DND-41 (cell line): ENCODE measurements at regions not wholly inside any gene's neighbourhood (a gene's known extent, or its start where the extent isn't known, plus 50 kb on each side); places are given as distances from the start of the nearest gene placed in this dataset.

ENCODE experiments used
- ATAC-seq: fragments of 200-7000 bp; cut with Tn5 transposase; 3 replicates; pipeline ENCODE4 v1.9.1; 2021; ENCODE audit warnings: low read depth; ENCODE audit not compliant: insufficient read depth
- DNase-seq: peaks from one replicate; pipeline ENCODE4 v3.0.0-alpha.2; 2020
- H2AFZ ChIP-seq: 2 replicates; pipeline ENCODE4 v1.6.0; 2012; ENCODE audit warnings: low read depth, low read length
- H3K27ac ChIP-seq: 2 replicates; pipeline ENCODE4 v1.5.1; 2012; ENCODE audit warnings: low read length, inconsistent platforms
- H3K27me3 ChIP-seq: fragments of 200-600 bp; sonication (generic); 2 replicates; pipeline ENCODE4 v1.6.0; 2012; ENCODE audit warnings: low read length, mild to moderate bottlenecking, inconsistent platforms; ENCODE audit not compliant: insufficient read depth, poor library complexity
- H3K36me3 ChIP-seq: 2 replicates; pipeline ENCODE4 v1.5.1; 2012; ENCODE audit warnings: low read length, inconsistent platforms; ENCODE audit not compliant: insufficient read depth
- H3K4me1 ChIP-seq: 2 replicates; pipeline ENCODE4 v1.5.1; 2012; ENCODE audit warnings: mild to moderate bottlenecking, low read length; ENCODE audit not compliant: insufficient read depth
- H3K4me2 ChIP-seq: 2 replicates; pipeline ENCODE4 v1.6.0; 2012; ENCODE audit warnings: mild to moderate bottlenecking, moderate library complexity, low read length, inconsistent platforms; ENCODE audit not compliant: insufficient read depth
- H3K4me3 ChIP-seq, 2 experiments: fragments of 200-600 bp in 1 of 2; shearing (Covaris generic) in 1 of 2; 2 replicates each; pipeline ENCODE4 v1.5.1; 2012 to 2016; ENCODE audit warnings: inconsistent platforms in 2 of 2, low read length in 2 of 2, mild to moderate bottlenecking in 2 of 2, low read depth in 1 of 2, moderate library complexity in 1 of 2
- H3K79me2 ChIP-seq: 2 replicates; pipeline ENCODE4 v1.6.0; 2012; ENCODE audit warnings: low read length, inconsistent platforms; ENCODE audit not compliant: insufficient read depth
- H3K9ac ChIP-seq: 2 replicates; pipeline ENCODE4 v1.6.0; 2012; ENCODE audit warnings: low read depth, mild to moderate bottlenecking, inconsistent platforms, low read length, moderate library complexity
- H3K9me3 ChIP-seq: 2 replicates; pipeline ENCODE4 v1.5.1; 2012; ENCODE audit warnings: low read length, moderate library complexity, mild to moderate bottlenecking, inconsistent platforms; ENCODE audit not compliant: insufficient read depth, severe bottlenecking
- H4K20me1 ChIP-seq: 2 replicates; pipeline ENCODE4 v1.6.0; 2012; ENCODE audit warnings: low read length; ENCODE audit not compliant: insufficient read depth
- EZH2 ChIP-seq: IDR thresholded peaks from 3 replicates; pipeline ENCODE4 v1.6.1; 2012; ENCODE audit warnings: borderline replicate concordance, low read depth, mild to moderate bottlenecking, moderate library complexity, low read length, inconsistent platforms; ENCODE audit not compliant: severe bottlenecking
- TF ChIP-seq, protein P1 (sequence below): IDR thresholded peaks from 2 replicates; pipeline ENCODE4 v1.5.1; 2012; ENCODE audit warnings: borderline replicate concordance, low read length, moderate library complexity, mild to moderate bottlenecking; ENCODE audit not compliant: poor library complexity, severe bottlenecking; ENCODE audit errors: extremely low read depth

DNA sequence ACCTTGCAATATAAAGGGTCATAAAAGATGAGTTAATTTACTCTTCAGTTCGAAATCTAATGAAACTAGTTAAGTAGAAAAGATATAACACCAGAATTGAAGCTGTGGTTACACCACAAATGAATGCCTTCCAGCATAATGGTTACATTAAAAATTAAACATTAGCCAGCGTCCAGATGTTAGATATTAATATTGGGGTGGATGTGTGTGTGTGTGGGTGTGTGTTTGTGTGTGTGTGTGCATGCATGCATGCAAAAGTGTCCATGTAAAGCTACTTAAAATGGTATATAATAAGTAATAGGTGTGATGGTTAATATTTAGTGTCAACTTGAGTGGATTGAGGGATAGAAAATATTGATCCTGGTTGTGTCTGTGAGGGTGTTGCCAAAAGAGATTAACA is 170.4 kb upstream of the FN1 start:
- H3K4me1 ChIP-seq: no peaks in the 10 kb centered on the region
- ATAC-seq (no peak), DNase-seq (no peak)
- TF ChIP-seq, protein P1, sequence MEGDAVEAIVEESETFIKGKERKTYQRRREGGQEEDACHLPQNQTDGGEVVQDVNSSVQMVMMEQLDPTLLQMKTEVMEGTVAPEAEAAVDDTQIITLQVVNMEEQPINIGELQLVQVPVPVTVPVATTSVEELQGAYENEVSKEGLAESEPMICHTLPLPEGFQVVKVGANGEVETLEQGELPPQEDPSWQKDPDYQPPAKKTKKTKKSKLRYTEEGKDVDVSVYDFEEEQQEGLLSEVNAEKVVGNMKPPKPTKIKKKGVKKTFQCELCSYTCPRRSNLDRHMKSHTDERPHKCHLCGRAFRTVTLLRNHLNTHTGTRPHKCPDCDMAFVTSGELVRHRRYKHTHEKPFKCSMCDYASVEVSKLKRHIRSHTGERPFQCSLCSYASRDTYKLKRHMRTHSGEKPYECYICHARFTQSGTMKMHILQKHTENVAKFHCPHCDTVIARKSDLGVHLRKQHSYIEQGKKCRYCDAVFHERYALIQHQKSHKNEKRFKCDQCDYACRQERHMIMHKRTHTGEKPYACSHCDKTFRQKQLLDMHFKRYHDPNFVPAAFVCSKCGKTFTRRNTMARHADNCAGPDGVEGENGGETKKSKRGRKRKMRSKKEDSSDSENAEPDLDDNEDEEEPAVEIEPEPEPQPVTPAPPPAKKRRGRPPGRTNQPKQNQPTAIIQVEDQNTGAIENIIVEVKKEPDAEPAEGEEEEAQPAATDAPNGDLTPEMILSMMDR: no peak
- TF ChIP-seq EZH2: no peak
- no peak overlapping the region for H3K4me2 ChIP-seq
- H3K9me3 ChIP-seq: no peaks in the 10 kb centered on the region
- H4K20me1 ChIP-seq: no peaks in the 10 kb centered on the region
- no peaks in the 10 kb centered on the region for H3K79me2 ChIP-seq
- no peak overlapping the region for H3K9ac ChIP-seq
- no peak overlapping the region for H3K27ac ChIP-seq
- no peaks in the 10 kb centered on the region for H3K27me3 ChIP-seq
- no peak overlapping the region for H2AFZ ChIP-seq
- H3K4me3 ChIP-seq: no peak overlapping the region
- no peaks in the 10 kb centered on the region for H3K36me3 ChIP-seq

DNA sequence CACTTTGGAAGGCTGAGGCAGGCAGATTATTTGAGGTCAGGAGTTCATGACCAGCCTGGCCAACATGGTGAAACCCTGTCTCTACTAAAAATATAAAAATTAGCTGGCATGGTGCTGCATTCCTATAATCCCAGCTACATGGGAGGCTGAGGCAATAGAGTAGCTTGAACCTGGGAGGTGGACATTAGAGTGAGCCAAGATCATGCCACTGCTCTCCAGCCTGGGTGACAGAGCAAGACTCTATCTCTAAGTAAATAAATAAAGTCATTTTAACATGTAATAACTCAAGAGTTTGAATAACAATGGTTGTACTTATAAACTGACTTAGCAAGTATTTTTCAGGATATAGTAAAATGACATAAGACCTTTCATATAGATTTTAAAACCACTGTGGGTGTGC is 169.3 kb upstream of the FN1 start:
- ATAC-seq (no peak), DNase-seq (no peak)
- H3K9me3 ChIP-seq: no peaks in the 10 kb centered on the region

GRCh38 chr2:215604606-215605005 is 168.7 kb upstream of the FN1 start:
- no peak for TF ChIP-seq EZH2
- TF ChIP-seq, protein P1: no peak
- DNase-seq: no peak

More for the DNA sequence above, 169.3 kb upstream of the FN1 start:
- TF ChIP-seq, protein P1: no peak
- no peak for TF ChIP-seq EZH2
- no peaks in the 10 kb centered on the region for H4K20me1 ChIP-seq
- H3K79me2 ChIP-seq: no peaks in the 10 kb centered on the region
- no peak overlapping the region for H3K27ac ChIP-seq
- no peak overlapping the region for H3K9ac ChIP-seq
- no peaks in the 10 kb centered on the region for H3K27me3 ChIP-seq
- no peaks in the 10 kb centered on the region for H3K4me1 ChIP-seq
- no peak overlapping the region for H3K4me2 ChIP-seq
- no peak overlapping the region for H2AFZ ChIP-seq
- H3K36me3 ChIP-seq: no peaks in the 10 kb centered on the region
- H3K4me3 ChIP-seq: no peak overlapping the region

DNA sequence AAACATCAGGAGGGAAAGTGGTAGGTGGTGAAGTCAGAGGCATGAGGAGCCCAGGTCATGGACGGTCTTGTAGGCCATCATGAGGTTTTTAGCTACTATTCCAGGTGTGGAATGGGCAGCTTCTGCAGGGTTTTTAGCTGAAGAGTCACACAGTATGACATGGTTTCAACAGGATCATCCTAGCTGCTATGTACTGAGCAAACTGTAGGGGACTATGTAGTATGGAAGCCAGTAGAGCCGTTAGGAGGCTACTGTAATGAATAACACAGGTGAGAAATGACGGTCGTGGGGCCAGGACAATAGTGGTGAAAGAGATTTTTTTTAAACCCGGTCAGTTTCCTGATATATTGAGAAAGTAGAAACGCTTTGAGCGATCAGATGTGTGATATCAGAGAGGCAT is 167.6 kb upstream of the FN1 start:
- ATAC-seq: no peak
- Histone ChIP-seq H2AFZ (no peak overlapping the region), H3K27me3 (no peaks in the 10 kb centered on the region), H3K4me1 (no peaks in the 10 kb centered on the region), H3K27ac (no peak overlapping the region), H3K36me3 (no peaks in the 10 kb centered on the region), H3K4me2 (no peak overlapping the region), H3K9me3 (no peaks in the 10 kb centered on the region), H3K9ac (no peak overlapping the region), H4K20me1 (no peaks in the 10 kb centered on the region), H3K79me2 (no peaks in the 10 kb centered on the region), H3K4me3 (no peak overlapping the region)
- TF ChIP-seq EZH2: no peak
- TF ChIP-seq, protein P1: no peak
- DNase-seq: no peak

More at GRCh38 chr2:215604606-215605005, 168.7 kb upstream of the FN1 start:
- no peak for ATAC-seq
- Histone ChIP-seq H3K9me3 (no peaks in the 10 kb centered on the region), H3K79me2 (no peaks in the 10 kb centered on the region), H3K9ac (no peak overlapping the region), H3K27me3 (no peaks in the 10 kb centered on the region), H3K4me3 (no peak overlapping the region), H3K4me2 (no peak overlapping the region), H2AFZ (no peak overlapping the region), H3K27ac (no peak overlapping the region), H3K36me3 (no peaks in the 10 kb centered on the region), H3K4me1 (no peaks in the 10 kb centered on the region), H4K20me1 (no peaks in the 10 kb centered on the region)
